ENCODE measurements at regions not wholly inside any gene's neighbourhood (a gene's known extent, or its start where the extent isn't known, plus 50 kb on each side); places are given as distances from the start of the nearest gene placed in this dataset.

- TF ChIP-seq CTCF (IDR thresholded peaks at IDR 0.05; ENCODE audit: low read depth, low read length), result no peak
- no peak for TF ChIP-seq EZH2phosphoT487 (IDR thresholded peaks at IDR 0.05; ENCODE audit: low read depth)
These were observed 165.4 kb upstream of the SLC1A4 start for GRCh38 chr2:64823794-64824193.
